NCI-H1105 treated with DMSO at 0.1 percent for 48 hours (cell line): ENCODE measurements at regions not wholly inside any gene's neighbourhood (a gene's known extent, or its start where the extent isn't known, plus 50 kb on each side); places are given as distances from the start of the nearest gene placed in this dataset.

ENCODE experiments used
- DNase-seq: peaks from one replicate; lab custom pipeline; 2025; lab: John Stamatoyannopoulos, UW

DNA sequence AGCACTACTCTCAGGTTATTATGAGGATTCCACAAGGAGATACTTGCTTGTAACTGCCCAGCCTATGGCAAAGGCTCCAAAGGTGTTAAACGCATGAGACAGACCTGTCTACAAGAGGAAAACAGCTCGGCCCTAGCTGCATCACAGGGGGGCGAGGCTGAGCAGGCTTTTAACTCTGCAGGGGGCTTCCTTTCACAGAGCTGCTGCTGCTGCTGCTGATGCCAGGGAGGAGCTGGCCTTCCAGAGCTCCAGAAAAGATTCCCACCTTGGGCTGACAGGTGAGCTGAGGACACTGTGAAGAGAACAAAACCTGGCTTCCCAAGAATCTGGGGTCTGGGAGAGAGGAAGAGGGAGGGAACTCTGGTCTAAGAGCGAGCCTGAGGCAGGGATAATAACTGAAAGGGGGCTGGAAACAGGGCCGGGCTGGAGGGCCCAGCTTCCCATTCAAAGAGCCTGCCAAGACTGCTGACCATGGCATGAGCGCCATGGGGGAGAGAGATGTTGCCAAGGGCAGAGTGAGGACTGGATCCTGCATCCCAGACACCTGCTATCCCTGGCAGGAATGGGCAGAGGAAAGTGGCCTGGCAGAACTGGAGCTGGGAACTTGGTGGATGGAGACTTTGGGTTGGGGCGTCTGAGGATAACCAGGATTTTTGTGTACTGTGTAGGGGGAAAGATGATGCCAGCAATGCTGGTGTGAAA lies 211.1 kb upstream of the LRFN2 start:
- DNase-seq, result no peak

GRCh38 chr6:40796260-40797221 lies 209.4 kb upstream of the LRFN2 start:
- no peak for DNase-seq

- DNase-seq, result no peak
Measured at GRCh38 chr6:40794586-40794985, 207.4 kb upstream of the LRFN2 start.

DNA sequence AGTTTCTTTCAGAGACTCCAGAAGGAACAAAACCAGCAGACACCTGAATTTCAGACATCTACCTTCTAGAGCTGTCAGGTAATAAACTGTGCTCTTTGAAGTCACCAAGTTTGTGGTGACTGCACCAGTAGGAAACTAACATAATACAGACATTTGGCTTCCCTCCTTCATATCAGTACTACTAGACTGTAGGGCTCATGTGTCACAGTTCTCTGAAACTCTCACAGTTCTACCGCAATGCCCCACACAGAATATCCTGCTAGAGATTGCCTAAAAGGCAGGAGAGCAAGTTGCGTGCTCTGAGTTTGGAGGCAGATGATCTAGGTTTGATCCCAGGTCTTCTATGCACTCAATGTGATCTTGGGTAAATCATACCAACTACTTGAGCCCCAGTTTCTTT lies 205.0 kb upstream of the LRFN2 start:
- no peak for DNase-seq

DNA sequence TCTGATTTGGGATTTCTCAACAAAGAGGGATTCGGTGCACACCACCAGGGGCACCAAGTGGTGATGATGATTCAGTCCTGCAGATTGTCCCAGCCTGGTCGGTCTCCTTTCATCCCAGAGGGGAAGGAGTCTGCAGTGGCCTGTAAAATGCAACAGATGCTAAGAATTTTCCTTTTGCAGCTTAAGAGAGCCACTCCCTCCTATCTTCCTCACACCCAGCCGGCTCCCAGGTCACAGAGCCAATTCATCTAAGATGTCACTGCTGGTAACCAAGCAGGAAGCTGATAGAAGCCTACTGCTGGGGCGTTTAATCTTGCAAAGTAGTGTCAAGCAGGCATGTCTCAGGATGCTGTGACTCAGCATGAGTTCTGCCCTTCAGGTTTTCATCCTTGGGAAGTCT lies 203.8 kb upstream of the LRFN2 start:
- no peak for DNase-seq

DNA sequence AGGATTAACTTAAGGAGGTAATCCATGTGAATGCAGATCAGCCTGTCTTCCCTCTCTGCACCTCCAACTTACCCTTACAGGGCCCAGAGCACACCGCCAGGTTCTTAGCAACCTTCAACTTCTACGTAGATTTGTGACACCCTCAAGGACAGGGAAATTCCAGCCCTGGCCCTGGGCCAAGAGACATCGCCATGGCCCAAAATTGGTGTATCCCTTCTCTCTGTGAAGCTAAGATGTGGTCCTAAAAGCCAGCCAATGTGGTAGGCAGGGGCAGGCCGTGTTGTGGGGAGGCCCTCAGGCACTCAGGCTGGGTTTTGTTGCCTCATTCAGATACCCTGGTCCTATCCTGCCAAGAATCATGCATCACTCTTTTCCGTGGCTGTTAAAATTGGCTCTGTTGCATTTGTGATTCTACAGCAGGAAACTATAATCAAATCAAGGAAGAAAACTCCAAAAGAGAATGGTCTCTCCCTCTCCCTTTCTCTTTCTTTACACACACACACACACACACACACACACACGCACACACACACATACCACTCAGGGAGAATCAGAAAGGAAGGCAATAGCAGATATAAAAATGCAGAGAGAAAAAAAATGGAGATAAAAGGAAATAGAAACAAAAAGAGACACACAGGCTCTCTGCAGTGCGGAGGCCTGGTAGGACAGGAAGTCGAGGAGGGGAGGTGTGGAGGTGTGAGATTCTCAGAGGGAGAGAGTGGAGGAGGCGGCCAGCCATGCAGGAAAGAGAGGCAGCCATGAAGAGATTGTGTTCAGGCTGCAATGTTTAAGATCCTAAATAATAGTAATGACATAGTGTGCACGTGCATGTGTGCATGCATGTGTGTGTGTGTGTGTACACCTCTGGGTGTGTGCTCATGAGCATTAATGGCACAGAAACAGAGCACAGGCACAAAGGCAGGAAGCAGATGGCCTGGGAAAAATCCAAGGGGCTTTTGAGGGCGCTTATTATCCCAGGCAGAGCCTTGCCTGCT lies 201.8 kb upstream of the LRFN2 start:
- no peak for DNase-seq

- DNase-seq, result no peak
Measured at GRCh38 chr6:40782355-40782754, 195.2 kb upstream of the LRFN2 start.

- DNase-seq, result no peak
Measured at GRCh38 chr6:40780637-40781036, 193.5 kb upstream of the LRFN2 start.

- no peak for DNase-seq
Measured at GRCh38 chr6:40779409-40779808, 192.2 kb upstream of the LRFN2 start.

- DNase-seq, result no peak
Measured at GRCh38 chr6:40778918-40779317, 191.8 kb upstream of the LRFN2 start.

GRCh38 chr6:40778196-40778595 lies 191.0 kb upstream of the LRFN2 start:
- DNase-seq, result no peak

GRCh38 chr6:40774932-40775331 lies 187.8 kb upstream of the LRFN2 start:
- no peak for DNase-seq

- no peak for DNase-seq
Measured at GRCh38 chr6:40770794-40771193, 183.6 kb upstream of the LRFN2 start.

DNA sequence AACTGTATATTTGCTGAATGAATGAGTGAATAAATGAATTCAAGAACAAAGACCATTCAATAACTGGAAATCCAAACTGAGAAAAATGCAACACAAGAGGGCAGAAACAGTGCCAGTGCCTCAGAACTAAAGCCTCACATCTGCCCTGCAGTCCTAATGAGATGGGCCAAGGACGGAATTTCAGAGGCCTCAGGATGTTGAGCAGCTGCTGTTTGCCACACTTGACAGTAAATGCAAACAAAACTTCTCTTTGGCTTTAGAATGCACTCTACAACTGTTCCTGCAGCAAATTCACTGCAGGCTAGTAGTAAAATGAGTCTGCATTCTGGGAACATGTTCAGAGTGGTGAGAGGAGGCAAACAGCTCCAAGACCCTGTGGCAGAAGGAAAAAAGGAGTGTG lies 177.6 kb upstream of the LRFN2 start:
- DNase-seq, result no peak

GRCh38 chr6:40762981-40763380 lies 175.8 kb upstream of the LRFN2 start:
- no peak for DNase-seq

GRCh38 chr6:40760887-40761286 lies 173.7 kb upstream of the LRFN2 start:
- no peak for DNase-seq

GRCh38 chr6:40759838-40760237 lies 172.7 kb upstream of the LRFN2 start:
- no peak for DNase-seq

- no peak for DNase-seq
Measured at GRCh38 chr6:40759264-40759663, 172.1 kb upstream of the LRFN2 start.

DNA sequence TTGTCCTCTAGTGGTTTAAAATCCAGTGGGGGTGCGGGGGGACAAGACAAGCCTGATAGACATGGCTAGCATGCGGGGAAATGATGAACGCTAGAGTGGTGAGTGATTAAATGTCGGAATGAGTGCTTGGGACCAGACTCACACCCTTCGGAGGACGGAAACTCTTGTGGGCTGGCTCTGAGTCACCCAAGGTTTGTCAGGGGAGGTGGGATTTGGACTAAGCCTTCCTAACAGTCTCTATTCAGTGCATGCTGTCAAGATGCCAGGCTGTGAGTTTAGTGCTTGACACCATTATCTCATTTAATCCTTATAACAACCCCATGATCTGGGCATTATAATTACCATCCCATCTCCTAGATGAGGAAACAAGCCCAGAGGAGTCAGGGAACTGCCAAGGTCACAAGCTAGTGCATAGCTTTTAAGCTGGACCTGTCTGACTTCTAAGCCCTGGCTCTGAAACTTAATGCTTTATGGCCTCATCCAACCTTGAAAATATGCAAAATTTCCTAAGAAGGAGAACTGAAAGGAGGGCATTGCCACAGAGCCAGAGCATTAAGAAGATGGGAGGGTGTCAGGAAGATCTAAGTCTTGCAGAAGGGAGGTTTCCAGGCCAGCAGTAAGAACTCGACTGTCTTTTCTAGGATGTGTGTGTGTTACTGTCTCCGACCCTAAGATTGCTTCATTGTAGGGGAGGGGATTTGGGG lies 168.7 kb upstream of the LRFN2 start:
- DNase-seq, result no peak

DNA sequence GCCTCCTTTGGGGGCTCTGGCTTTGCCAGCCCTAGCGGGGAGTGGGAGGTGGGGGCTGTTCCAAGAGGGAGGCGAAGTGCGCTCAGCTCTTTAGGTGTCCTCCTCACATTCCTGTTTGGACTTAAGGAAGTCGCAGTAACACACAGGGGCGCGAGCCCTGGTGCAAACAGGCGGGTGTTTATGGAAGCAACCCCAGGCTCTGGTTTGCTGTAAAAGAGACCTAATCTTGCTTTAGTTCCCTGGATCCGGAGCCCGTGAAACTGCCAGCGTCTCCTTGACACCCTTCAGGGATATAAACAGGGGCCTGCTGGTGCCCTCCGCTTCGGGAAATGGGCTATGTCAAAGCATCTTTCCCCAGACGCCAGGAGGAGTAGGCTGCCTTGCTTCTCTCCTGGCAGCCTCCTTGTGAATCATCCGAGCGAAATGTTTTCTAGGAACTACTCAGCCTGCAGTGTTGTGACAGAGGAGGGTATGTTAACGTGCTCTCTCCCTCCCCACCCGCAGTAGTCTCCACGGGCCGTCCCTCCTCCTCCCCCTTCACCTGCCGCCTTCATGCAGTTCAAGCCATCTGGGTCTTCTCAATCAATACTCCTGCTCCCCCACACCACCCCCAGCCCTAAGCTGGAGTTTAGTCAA lies 168.0 kb upstream of the LRFN2 start:
- DNase-seq, result no peak

DNA sequence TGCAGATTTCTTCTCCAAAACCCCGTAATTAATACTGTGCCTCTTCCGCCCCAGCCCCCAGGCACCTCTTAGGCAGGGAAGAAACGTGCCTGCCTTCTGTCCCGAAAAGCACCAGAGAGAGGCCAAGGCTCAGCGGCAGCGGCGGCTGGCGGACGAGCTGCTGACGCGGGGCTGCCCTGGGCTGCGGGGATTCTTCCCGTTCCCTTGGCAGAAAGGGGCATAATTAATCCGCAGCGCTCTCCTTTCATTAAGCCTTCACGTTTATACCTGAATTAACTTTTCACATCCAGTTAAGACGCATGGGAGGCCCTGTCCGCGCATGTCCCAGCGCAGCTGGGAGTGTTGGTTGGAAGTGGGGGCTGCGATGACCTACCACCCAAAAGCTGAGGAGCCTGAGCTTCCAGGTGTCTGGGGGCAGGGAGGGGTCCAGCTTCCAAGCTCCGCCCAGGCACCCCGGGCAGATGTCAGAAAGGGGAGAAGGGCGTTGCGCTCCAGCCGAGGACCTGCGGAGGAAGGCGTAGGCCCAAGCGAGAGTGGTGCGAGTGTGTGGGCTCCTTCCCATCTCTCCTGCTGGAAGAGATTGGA lies 167.4 kb upstream of the LRFN2 start:
- no peak for DNase-seq
